HG03108 (cell line): ENCODE measurements at regions not wholly inside any gene's neighbourhood (a gene's known extent, or its start where the extent isn't known, plus 50 kb on each side); places are given as distances from the start of the nearest gene placed in this dataset.
A peak's percentile ranks its signal among the peaks of the same experiment; 100 is the strongest.

ENCODE experiments used
- ATAC-seq: cut with Tn5 transposase; IDR thresholded peaks from one replicate; pipeline ENCODE4 v1.9.1; 2021; ENCODE audit warnings: moderate library complexity; ENCODE audit not compliant: unreplicated experiment

GRCh38 chr6:14250573-14250972 lies 133.0 kb downstream of the CD83 start:
- no peak for ATAC-seq

DNA sequence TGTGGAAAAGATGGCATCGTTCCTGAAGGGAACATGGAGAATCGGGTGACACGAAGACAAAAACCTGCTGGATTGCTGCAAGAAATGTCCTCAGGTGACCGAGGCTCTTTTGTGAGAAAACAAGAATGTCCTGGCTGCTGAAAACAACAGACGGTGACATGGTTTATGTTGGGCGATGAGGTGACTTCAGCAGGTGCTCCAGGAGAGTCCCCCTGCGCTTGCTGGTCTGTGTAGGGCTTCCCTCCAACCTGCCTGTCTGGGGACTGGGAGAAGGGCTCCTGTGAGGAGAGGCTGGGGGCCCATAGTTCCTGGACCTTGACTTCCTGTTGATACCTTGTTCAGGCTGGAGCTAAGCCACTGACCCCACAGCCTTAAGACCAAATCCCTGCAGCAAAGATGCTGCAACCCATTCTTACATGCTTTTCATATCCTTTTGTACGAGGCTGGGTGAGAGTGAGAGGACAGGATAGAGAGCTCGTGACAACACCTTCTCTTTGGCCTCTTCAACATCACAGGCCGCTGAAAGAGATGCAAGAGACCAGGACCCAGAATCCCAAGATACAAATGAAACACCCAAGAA lies 134.8 kb downstream of the CD83 start:
- ATAC-seq = no peak

GRCh38 chr6:14254505-14254904 lies 136.9 kb downstream of the CD83 start:
- peak; percentile 86 for ATAC-seq

- no peak for ATAC-seq
Measured at GRCh38 chr6:14255916-14256315, 138.3 kb downstream of the CD83 start.

GRCh38 chr6:14258117-14258516 lies 140.5 kb downstream of the CD83 start:
- no peak for ATAC-seq

DNA sequence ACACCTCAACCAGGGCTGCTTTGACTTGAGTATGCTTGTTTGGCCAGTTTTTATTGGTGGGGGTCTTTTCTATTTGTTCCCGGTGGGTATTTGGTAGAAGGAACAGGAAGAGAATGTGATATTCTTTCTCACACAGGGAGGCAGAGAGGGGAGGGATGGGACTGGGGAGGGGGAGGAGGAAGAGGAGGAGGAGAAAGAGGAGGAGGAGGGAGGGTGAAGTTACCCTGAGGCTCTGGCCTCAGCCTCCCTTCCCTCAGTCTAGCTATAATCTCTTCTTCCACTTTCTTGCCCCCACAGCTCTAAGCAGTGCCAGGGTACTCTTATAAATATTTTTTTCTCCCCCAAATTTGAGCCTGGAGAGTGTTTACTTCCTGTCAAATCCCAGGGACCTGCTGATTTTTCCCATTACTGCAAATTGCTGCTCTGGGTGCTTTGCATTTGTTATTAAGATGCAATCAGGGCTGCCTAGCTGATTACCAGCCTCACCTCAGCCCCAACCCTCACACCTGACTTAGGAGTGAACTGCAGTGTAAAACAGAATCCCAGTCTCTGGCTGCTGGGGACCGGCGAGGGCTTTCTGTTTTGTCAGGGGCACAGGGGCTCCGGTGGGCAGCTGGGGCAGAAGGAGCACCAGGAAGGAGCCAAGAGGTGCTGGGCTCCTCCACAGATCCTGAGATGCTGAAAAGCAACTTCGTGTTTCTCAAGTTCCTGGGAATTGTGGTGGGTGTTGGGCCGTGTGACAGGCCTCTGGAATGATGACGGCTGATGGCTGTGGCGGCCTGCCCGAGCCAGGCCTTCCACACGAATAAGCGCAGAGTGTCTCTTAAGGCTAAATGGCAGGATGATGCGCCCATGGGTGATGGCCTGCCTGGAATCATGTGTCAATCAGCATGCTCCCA lies 141.4 kb downstream of the CD83 start:
- no peak for ATAC-seq

DNA sequence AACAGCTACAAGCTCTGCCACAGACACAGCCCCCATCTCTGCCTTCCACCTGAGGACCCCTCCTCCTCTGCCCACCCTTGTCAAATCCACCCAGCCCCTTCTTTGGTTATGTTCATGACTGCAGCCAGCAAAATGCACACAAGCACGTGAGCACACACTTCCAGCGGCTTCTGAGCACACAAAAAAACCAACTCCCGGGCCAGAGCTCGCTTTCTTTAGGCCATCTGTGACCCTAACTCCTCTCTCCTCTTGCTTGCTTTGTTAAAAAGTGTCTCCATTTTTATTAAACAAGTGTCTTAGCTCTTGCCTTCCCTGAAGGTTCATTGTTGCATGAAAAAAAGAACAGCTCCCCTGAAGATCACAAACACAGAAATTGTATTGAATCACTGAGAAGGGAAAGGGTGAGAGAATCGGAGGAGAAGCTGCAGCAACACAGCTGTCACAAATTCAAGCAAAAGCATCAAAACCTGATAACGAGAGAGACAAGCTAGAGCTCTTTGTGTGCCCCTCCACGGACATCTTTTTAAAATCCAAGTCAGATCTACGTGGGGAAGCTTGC lies 142.1 kb downstream of the CD83 start:
- no peak for ATAC-seq

DNA sequence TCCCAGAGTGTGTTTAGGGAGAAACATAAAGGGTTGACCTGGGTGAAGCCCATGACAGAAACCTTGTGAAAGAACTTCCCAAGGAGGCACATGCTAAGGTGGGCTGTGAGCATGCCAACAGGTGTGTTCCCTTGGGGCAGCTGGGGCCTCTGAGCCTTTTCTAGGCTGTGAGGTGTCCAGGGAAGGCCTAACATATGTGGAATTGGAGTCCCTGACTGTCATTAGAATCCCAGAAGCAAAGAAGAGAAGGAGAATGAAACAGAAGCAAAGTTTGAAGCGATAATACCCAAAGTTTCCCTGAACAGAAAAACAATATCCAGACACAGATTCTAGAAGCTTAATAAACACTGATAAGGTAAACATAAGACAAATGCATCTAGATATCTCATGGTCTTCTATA lies 143.3 kb downstream of the CD83 start:
- no peak for ATAC-seq

- no peak for ATAC-seq
Measured at GRCh38 chr6:14263881-14264424, 146.4 kb downstream of the CD83 start.

DNA sequence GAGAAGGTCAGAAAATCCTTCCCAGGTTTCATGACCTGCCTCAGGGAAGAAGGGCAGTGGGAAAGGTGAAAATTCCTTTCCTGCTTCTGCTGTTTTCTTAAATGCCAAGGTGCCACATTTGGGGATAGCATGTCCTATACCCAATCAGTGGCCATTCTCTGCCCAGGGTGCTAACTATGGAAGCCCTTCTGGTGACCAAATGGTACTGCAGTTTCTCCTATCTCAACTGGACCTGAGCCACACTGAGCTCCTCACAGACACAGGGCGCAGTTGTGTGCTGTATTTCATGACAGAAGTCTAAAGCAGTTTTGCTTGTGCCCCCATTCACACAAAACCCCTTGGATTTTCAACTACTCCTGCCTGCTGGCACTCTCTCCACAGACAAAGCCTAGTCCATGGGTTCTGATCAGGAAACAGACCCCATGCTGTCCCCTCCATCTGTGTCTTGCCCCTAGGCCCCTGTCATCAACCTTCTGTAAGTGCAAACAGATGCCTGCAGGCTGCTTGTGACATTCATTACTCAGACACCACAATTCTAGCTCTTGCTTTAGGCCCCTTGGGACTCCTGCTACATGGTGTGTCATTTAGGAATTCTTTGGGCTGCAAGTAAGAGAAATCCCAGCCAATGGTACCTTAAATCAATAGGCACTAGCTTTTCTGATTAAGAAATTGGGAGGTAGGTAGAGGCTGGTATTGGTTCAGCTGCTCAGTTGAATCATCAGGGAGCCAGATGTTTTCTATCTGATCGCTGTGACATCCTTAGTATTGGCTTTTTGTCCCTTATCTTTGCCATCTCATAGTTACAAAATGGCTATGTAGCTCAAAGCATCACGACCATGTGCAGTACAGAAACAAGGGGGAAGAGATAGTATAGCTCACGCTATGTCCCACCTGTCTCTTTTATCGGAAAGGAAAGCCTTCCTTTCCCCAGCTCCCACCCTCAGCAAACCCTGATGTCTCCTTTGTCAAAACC lies 147.8 kb downstream of the CD83 start:
- no peak for ATAC-seq

DNA sequence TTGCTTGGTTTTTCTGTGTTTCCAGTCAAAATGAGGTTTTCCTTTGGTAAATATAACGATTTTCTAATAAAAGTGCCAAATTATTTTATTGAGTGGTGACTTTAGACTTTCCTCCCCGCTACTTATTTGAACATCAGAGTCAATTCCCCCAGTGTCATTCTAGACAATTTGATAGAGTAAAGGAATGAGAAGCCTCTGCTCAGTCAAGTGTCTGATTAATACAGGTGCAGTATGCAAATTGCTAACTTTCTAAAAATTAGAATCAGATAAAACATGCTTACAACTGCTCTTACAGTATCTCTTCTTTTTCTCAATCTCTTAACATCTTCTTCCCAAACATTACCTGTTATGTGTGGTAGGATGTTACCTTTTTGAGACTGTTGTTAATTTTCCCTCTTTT lies 148.7 kb downstream of the CD83 start:
- no peak for ATAC-seq

DNA sequence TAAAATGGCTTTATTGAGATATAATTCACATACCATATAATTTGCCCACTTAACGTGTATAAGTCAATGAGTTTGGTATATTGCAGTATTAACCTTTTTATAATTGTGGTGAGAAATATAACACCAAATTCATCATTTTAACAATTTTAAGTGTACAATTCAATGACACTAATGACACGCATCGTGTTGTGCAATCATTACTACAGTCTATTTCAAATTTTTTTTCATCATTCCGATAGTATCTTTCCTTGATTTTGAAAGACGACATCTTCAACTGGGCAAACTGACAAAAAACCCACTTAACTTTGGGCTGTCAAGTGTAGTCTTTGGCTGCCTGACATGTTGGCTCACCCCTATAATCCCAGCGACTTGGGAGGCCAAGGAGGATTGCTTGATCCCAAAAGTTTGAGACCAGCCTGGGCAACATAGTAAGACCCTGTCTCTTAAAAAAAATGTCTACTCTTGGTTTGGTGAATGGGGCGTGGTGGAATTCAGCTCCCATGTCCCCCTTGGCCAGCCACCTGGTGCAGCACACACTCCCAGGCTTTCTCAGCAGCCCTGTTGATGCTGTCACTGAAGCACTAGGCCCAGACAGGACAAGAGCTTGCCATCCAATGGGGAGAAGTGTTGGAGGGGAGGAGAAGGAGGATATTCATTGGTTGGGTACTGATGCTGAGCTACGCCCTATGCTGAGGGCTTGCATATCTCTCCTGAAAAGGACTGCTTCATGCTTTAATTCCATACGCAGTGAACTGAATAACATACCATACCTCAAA lies 150.5 kb downstream of the CD83 start:
- ATAC-seq = no peak

DNA sequence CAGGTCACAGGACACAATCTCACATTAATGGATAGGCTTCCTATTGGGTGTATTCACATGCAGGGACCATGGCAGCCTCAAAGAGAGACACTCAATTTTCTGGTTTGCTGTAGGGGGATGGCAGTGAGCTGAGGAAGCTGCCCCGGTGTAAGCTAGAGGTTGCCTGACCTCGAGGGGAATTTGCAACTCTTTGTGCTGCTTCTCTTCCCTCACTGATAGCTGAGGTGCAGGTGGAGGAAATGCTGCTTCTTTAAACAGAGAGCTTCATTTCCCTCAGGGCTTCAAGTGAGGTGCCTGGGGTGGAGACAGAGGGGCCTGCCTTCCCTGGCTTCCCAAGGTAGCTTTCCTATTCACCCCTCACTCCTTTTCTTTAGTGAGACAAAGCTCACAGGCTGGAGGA lies 151.9 kb downstream of the CD83 start:
- no peak for ATAC-seq

DNA sequence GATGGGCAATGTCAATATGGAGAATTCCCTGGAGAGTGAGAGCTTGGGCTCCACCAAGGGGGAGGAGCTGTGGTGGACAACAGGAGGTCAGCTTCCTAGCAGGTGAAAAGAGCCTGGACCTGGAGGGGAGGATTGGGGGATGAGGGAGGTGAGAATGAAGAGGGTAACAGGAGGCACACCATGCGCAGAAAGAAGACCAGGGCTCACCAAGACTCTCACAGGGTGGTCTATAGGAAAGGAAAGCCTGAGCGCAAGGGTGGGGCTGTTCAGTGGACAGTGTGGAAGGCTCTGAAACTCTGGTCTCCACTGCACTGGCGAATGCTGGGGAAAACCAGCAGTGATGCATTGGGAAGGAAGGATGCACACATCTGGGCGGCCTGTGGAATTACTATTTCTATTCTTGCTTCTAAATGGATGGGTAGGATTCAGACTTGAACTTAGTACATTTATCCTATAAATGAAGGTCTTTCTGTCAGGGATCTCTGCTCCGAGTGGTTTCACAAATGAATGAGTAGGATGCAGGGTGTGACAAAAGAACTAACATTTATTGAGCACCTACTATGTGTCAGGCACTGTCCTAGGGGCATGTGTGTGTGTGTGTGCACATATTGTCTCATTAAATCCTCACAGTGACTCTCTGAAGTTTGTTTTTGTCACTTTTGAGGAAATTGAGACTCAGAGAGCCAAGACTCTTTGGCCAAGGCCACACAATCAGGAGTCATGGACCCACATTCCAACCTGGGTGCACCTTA lies 152.7 kb downstream of the CD83 start:
- ATAC-seq = no peak

DNA sequence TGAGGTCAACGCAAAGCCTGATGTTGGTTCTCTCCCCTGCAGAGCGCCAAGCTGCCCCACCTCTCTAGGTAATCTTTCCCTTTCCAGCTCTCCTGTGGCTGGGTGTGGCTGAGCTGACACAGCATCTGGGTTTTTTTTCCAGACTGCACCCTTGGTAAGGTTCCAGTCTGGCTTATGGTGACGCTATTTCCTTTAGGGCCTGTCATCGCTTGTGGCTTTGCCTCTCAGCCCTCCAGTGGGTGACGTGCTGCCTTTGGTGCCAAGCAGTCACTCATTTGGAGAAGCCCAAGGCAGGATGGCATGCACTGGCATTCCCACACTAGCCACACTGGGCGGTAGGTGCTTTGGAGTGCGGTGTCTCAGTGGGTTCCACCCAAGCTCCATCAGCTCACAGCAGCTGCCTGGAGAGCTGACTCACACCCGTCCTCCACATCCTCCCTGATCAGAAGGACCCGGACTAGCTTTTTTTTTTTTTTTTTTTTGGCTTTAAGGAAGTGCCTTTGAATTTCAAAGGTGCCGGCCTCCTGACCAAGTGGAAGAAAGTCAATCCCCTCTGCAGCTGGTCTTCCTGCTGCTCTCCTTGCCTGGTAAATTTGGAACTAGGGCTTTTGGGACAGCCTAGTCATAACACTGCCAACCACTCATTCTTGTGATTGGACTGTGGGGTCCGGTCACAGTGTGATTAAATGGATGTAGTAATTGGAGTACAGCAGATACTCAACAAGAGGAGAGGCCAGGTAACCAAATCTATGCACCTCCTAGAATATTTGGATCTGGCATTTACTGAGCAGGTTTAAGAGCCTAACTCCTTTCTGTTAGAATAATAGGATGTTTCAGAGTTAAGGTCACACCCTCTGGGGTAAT lies 153.6 kb downstream of the CD83 start:
- ATAC-seq = no peak

GRCh38 chr6:14271789-14272736 lies 154.5 kb downstream of the CD83 start:
- ATAC-seq = no peak

DNA sequence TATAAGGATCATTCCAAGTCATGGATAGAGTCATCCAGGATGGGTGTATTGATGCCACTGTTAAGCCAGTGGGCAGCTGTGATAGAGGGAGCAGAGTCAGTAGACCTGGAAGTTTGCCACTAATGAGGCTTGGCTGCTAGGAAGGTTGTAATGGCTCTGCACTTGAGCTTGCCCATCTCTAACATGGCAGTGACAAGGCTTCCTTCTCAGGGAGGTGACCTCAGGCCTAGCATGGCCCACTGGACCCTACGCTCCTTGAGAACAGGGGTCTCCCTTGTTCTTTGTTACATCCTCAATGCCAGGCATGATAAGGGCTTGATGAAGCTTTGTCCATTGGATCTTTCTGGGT lies 155.1 kb downstream of the CD83 start:
- no peak for ATAC-seq
